Activated CD8-positive, alpha-beta T cell treated with anti-CD3 and anti-CD28 coated beads, Interleukin-2, amount 10 ng/mL, durations not matched to agents 7 days and 5 days (primary cell): ENCODE measurements at regions not wholly inside any gene's neighbourhood (a gene's known extent, or its start where the extent isn't known, plus 50 kb on each side); places are given as distances from the start of the nearest gene placed in this dataset.
"Not testable (repeated sequence)": the region's sequence is repeated elsewhere in the genome, so short reads cannot be mapped to it uniquely, and the experiment has no call there.

Source experiments
- ATAC-seq: fragments of 150-1000 bp; cut with Tn5 transposase; one replicate; pipeline ENCODE4 v1.10.0; 2021; ENCODE audit warnings: moderate library complexity
- CTCF ChIA-PET: fragments of 350-600 bp; sonication (Branson Sonifier 250); formaldehyde crosslinking; loops from one replicate; lab custom pipeline; 2021; ENCODE audit warnings: antibody characterized with exemption; lab: Charles Lee
- POLR2A ChIA-PET: fragments of 350-600 bp; sonication (Branson Sonifier 250); formaldehyde crosslinking; loops from one replicate; lab custom pipeline; 2021; ENCODE audit warnings: antibody characterized with exemption; lab: Charles Lee
- DNase-seq: peaks from one replicate; pipeline ENCODE4 v3.0.0-alpha.2; 2020
- H3K27ac Mint-ChIP-seq: one replicate; pipeline ENCODE4 v1.8.0; 2021; ENCODE audit warnings: mild to moderate bottlenecking, mixed read lengths
- H3K27me3 Mint-ChIP-seq: one replicate; pipeline ENCODE4 v1.8.0; 2021; ENCODE audit warnings: low read depth, mixed read lengths
- H3K36me3 Mint-ChIP-seq: one replicate; pipeline ENCODE4 v1.8.0; 2021; ENCODE audit warnings: low read depth, mixed read lengths
- H3K4me1 Mint-ChIP-seq: one replicate; pipeline ENCODE4 v1.8.0; 2021; ENCODE audit warnings: low read depth, mixed read lengths
- H3K4me3 Mint-ChIP-seq: one replicate; pipeline ENCODE4 v1.8.0; 2021; ENCODE audit warnings: mild to moderate bottlenecking, mixed read lengths
- H3K9me3 Mint-ChIP-seq: one replicate; pipeline ENCODE4 v1.8.0; 2022; ENCODE audit warnings: mixed read lengths; ENCODE audit not compliant: insufficient read depth

DNA sequence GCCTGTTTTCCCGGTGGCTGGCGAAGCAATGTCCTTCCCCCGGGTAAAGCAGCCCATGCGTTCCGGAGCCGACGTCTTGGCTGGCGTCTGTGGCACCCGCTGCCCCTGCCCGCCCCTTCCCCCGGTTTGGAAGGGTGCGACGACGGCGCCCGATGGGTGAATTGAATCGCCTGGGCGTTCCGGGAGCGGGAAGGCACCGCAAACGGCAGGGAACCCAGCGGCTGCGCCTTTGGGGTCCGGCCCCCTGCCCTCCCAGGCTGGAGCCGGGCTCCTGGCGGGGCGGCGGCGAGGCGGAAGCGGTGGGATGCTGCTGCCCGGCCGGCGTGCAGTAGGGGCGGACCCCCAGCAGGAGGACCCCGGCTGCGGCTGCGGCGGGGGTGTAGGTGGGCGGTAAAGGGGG is 123.6 kb upstream of the RHOU start:
- H3K9me3 Mint-ChIP-seq, H3K4me1 Mint-ChIP-seq, H3K4me3 Mint-ChIP-seq, POLR2A ChIA-PET, DNase-seq, H3K36me3 Mint-ChIP-seq, H3K27me3 Mint-ChIP-seq, H3K27ac Mint-ChIP-seq, CTCF ChIA-PET, ATAC-seq: not testable (repeated sequence)

DNA sequence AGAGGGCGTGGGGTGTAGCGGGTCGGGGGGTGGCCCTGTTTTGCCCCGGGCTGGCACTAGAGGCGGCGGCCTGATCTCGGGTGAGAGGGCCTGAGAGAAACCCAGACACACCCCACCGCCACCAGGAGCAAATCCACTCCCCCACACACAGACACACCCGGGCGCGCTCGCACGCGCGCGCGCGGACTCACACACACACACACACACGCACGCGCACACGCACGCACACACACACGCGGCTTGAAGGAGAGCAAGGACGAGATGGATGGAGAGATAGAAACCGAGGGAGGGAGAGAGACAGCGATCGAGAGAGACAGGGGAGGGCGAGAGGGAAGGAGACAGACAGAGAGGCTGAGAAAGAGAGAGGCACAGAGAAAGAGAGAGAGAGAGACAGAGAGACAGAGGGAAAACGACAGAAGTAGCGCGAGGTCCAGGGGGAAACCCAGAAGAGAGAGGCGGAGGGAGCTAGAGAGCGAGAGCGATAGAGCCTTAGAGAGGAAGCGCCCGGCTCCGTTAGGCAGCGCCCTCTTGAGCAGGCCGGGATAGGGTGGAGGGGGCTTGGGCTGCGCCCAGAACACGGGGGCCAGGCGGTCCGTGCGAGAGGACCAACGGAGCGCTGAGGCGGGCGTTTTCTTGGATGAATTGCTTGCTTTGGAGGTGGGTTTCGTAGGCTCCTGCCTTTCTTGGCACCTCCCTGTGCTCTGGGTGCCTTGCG is 113.1 kb upstream of the RHOU start:
- H3K36me3 Mint-ChIP-seq, POLR2A ChIA-PET, H3K27me3 Mint-ChIP-seq, CTCF ChIA-PET, H3K27ac Mint-ChIP-seq, H3K9me3 Mint-ChIP-seq, ATAC-seq, DNase-seq, H3K4me1 Mint-ChIP-seq: not testable (repeated sequence)
- peak overlapping the region; percentile 54 for H3K4me3 Mint-ChIP-seq

- CTCF ChIA-PET, H3K4me3 Mint-ChIP-seq, H3K27me3 Mint-ChIP-seq, POLR2A ChIA-PET, H3K4me1 Mint-ChIP-seq, H3K9me3 Mint-ChIP-seq, H3K27ac Mint-ChIP-seq, ATAC-seq, DNase-seq, H3K36me3 Mint-ChIP-seq: not testable (repeated sequence)
These were observed 108.8 kb upstream of the RHOU start for GRCh38 chr1:228626481-228626880.

GRCh38 chr1:228632858-228633257 is 102.4 kb upstream of the RHOU start:
- CTCF ChIA-PET, H3K9me3 Mint-ChIP-seq, H3K4me1 Mint-ChIP-seq, DNase-seq, ATAC-seq, POLR2A ChIA-PET, H3K27me3 Mint-ChIP-seq, H3K36me3 Mint-ChIP-seq, H3K4me3 Mint-ChIP-seq, H3K27ac Mint-ChIP-seq: not testable (repeated sequence)

GRCh38 chr1:228635304-228635703 is 100.0 kb upstream of the RHOU start:
- DNase-seq = peak; percentile 32
- H3K27ac Mint-ChIP-seq, H3K4me1 Mint-ChIP-seq, H3K4me3 Mint-ChIP-seq, CTCF ChIA-PET, POLR2A ChIA-PET, H3K36me3 Mint-ChIP-seq, H3K27me3 Mint-ChIP-seq, ATAC-seq, H3K9me3 Mint-ChIP-seq: not testable (repeated sequence)

GRCh38 chr1:228637529-228637928 is 97.8 kb upstream of the RHOU start:
- H3K9me3 Mint-ChIP-seq, POLR2A ChIA-PET, H3K27ac Mint-ChIP-seq: not testable (repeated sequence)

DNA sequence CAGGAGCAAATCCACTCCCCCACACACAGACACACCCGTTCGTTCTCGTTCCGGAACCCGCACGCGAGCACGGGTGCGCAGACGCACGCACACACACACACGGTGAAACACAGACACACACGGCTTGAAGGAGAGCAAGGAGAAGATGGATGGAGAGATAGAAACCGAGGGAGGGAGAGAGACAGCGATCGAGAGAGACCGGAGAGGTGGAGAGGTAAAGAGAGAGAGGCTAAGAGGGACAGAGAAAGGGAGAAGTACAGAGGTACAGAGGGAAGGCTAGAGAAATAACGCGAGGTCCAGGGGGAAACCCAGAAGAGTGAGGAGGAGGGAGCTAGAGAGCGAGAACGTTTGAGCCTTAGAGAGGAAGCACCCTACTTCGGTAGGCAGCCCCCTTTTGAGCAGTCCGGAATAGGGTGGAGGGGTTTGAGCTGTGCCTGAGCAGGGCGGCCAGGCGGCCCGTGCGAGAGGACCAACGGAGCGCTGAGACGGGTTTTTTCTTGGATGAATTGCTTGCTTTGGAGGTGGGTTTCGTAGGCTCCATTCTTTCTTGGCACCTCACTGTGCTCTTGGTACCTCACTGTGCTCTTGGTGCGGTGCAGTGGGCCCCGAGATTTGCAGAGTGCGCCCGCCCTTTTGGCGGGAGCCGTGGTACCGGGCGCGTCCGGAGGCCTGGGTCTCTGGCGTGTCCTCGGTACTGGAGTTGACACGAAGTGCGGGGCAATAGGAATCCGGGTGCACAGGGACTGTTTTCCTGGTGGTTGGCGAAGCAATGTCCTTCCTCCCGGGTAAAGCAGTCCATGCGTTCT is 88.4 kb upstream of the RHOU start:
- Mint-ChIP-seq H3K4me3 (peak overlapping the region; percentile 84), H3K4me1 (peaks cover 27% of the 10 kb centered on the region), H3K9me3 (no peaks in the 10 kb centered on the region), H3K27me3 (peaks cover 51% of the 10 kb centered on the region), H3K27ac (peak overlapping the region; percentile 73), H3K36me3 (peaks cover 4% of the 10 kb centered on the region)
- DNase-seq (peak; percentile 45), ATAC-seq (peak; percentile 78)
- POLR2A ChIA-PET = no interaction called here
- CTCF ChIA-PET = no interaction called here

More at GRCh38 chr1:228637529-228637928, 97.8 kb upstream of the RHOU start:
- DNase-seq, CTCF ChIA-PET, H3K4me1 Mint-ChIP-seq, H3K4me3 Mint-ChIP-seq, H3K36me3 Mint-ChIP-seq, ATAC-seq, H3K27me3 Mint-ChIP-seq: not testable (repeated sequence)

DNA sequence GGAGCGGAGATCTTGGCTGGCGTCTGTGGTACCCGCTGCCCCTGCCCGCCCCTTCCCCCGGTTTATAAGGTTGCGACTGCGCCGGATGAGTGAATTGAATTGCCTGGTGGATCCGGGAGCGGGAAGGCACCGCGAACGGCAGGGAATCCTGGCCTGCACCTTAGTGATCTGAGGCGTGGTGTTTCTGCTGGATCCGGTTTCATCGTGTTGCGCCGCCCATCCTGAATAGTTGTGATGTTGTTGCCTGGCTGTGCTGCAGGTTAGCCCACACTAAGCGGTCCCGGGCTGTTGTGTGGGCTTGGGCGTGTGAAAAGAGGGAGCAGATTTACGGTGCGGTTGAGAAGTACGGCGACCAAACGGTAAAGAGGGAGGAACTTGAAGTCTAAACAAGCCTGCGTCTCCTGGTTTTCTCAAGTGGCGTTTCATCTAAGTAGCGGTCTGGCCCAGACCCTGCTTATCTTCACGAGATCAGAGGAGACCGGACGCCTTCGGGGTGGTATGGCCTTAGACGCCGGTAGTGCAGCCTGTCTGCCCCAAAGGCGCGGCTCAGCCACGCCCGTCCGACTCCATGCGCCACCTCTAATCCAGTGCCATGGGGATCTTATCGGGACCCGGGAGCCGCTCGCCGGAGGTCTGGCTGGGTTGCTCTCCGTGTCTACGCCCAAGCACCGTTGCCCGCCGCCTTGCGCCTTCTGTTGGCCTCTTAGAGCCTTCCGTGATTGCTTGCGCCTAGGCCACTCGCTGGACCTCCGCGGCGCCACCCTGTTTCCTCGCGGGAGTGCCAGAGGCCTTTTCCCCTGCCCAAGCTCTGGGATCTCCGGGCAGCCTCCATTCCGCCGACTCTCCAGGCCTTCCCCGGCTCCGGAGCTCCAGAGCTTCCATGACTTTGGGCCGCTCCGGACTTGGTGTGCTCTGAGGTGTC is 87.5 kb upstream of the RHOU start:
- Mint-ChIP-seq H3K4me3 (peak overlapping the region; percentile 84), H3K4me1 (peaks cover 27% of the 10 kb centered on the region), H3K9me3 (no peaks in the 10 kb centered on the region), H3K27ac (peak overlapping the region; percentile 27), H3K27me3 (peaks cover 56% of the 10 kb centered on the region), H3K36me3 (peaks cover 4% of the 10 kb centered on the region)
- ATAC-seq = peak; percentile 41
- POLR2A ChIA-PET = no interaction called here
- CTCF ChIA-PET = no interaction called here
- DNase-seq = peak; percentile 36

GRCh38 chr1:228648647-228649383 is 86.5 kb upstream of the RHOU start:
- Mint-ChIP-seq H3K4me1 (peaks cover 27% of the 10 kb centered on the region), H3K36me3 (peaks cover 4% of the 10 kb centered on the region), H3K27ac (no peak overlapping the region), H3K4me3 (peak overlapping the region; percentile 84), H3K27me3 (peaks cover 58% of the 10 kb centered on the region), H3K9me3 (no peaks in the 10 kb centered on the region)
- CTCF ChIA-PET = no interaction called here
- POLR2A ChIA-PET = no interaction called here
- ATAC-seq (no peak), DNase-seq (no peak)

DNA sequence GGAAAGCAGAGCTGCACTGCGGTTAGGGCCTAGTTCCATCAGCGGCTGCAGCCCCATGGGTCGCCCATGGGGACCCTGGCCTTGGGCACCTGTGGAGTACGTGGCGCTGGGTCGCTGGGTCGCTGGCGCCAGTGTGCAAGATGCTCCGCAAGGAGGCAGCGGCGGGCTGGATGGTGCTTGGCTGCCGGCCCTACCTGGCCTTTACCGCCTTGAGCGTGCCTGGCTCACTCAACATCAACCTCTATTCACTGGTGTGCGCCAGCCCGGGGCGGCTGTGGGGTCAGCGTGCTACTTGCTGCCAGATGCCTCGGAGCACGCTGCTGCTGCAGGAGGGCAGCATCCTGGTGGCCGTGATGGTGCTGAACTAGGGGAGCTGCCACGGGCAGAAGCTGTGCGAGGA is 85.1 kb upstream of the RHOU start:
- POLR2A ChIA-PET = no interaction called here
- H3K4me3 Mint-ChIP-seq = no peak overlapping the region
- no peak for ATAC-seq
- peaks cover 4% of the 10 kb centered on the region for H3K36me3 Mint-ChIP-seq
- CTCF ChIA-PET = interaction anchor here (1.1 to 1.4 kb wide), 4 partner anchors 9 to 608 kb away, joined by 3 to 8 read pairs (median 4); no protein-coding TSS in a partner anchor
- H3K4me1 Mint-ChIP-seq = peaks cover 27% of the 10 kb centered on the region
- H3K9me3 Mint-ChIP-seq = no peaks in the 10 kb centered on the region
- DNase-seq = peak; percentile 31
- peaks cover 60% of the 10 kb centered on the region for H3K27me3 Mint-ChIP-seq
- H3K27ac Mint-ChIP-seq = no peak overlapping the region

DNA sequence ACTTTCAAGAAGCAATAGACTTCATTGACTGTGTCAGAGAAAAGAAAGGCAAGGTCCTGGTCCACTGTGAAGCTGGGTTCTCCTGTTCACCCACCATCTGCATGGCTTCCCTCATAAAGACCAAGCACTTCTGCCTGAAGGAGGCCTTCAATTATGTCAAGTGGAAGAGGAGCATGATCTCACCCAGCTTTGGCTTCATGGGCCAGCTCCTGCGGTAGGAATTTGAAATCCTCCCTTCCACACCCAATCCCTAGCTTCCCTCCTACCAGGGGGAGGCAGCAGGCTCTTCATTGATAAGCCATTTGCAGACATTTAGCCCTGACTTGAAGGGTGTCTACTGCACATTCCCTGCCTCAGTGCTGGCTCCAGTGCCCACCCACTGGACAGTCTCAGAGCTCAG is 84.3 kb upstream of the RHOU start:
- Mint-ChIP-seq H3K27me3 (peaks cover 65% of the 10 kb centered on the region), H3K4me3 (no peak overlapping the region), H3K9me3 (no peaks in the 10 kb centered on the region), H3K36me3 (peaks cover 4% of the 10 kb centered on the region), H3K4me1 (peaks cover 27% of the 10 kb centered on the region), H3K27ac (no peak overlapping the region)
- ChIA-PET POLR2A (interaction anchor here (0.7 kb wide), 1 partner anchor 603 kb away, joined by 3 read pairs; no protein-coding TSS in a partner anchor), CTCF (interaction anchor here (1.1 to 1.4 kb wide), 4 partner anchors 8 to 607 kb away, joined by 3 to 8 read pairs (median 4); no protein-coding TSS in a partner anchor)
- no peak for DNase-seq
- no peak for ATAC-seq
